ENCODE measurements at regions not wholly inside any gene's neighbourhood (a gene's known extent, or its start where the extent isn't known, plus 50 kb on each side); places are given as distances from the start of the nearest gene placed in this dataset.
"Not testable (repeated sequence)": the region's sequence is repeated elsewhere in the genome, so short reads cannot be mapped to it uniquely, and the experiment has no call there.

- H3K4me3 Mint-ChIP-seq (ENCODE audit: low read depth), result no peak overlapping the region
Observed at GRCh38 chr13:107600971-107601370, 614.4 kb downstream of the LIG4 start.

GRCh38 chr13:107596306-107596705 lies 619.0 kb downstream of the LIG4 start:
- H3K36me3 Mint-ChIP-seq (ENCODE audit: insufficient read depth); H3K4me3 Mint-ChIP-seq (ENCODE audit: low read depth); DNase-seq (ENCODE audit: low spot score, unreplicated experiment); H3K27ac Mint-ChIP-seq; H3K9me3 Mint-ChIP-seq (ENCODE audit: low read depth): not testable (repeated sequence)
- peaks cover 12% of the 10 kb centered on the region for H3K27me3 Mint-ChIP-seq
- H3K4me1 Mint-ChIP-seq (ENCODE audit: low read depth), result peaks cover 16% of the 10 kb centered on the region

More at GRCh38 chr13:107600971-107601370, 614.4 kb downstream of the LIG4 start:
- no peak for TF ChIP-seq CTCF (IDR thresholded peaks at IDR 0.05; ENCODE audit: unreplicated experiment)
- no peaks in the 10 kb centered on the region for H3K9me3 Mint-ChIP-seq (ENCODE audit: low read depth)
- H3K4me1 Mint-ChIP-seq (ENCODE audit: low read depth), result peaks cover 1% of the 10 kb centered on the region
- no peak for DNase-seq (ENCODE audit: low spot score, unreplicated experiment)
- H3K27me3 Mint-ChIP-seq, result peaks cover 8% of the 10 kb centered on the region
- H3K36me3 Mint-ChIP-seq (ENCODE audit: insufficient read depth), result no peaks in the 10 kb centered on the region
- H3K27ac Mint-ChIP-seq, result no peak overlapping the region

- H3K4me1 Mint-ChIP-seq (ENCODE audit: low read depth), result peaks cover 24% of the 10 kb centered on the region
- no peak overlapping the region for H3K27ac Mint-ChIP-seq
- H3K4me3 Mint-ChIP-seq (ENCODE audit: low read depth), result no peak overlapping the region
- DNase-seq (ENCODE audit: low spot score, unreplicated experiment), result no peak
- H3K36me3 Mint-ChIP-seq (ENCODE audit: insufficient read depth), result no peaks in the 10 kb centered on the region
- TF ChIP-seq CTCF (IDR thresholded peaks at IDR 0.05; ENCODE audit: unreplicated experiment), result no peak
- no peaks in the 10 kb centered on the region for H3K9me3 Mint-ChIP-seq (ENCODE audit: low read depth)
- peaks cover 6% of the 10 kb centered on the region for H3K27me3 Mint-ChIP-seq
Observed at GRCh38 chr13:107590556-107590955, 624.8 kb downstream of the LIG4 start.

- Mint-ChIP-seq H3K27ac (no peak overlapping the region), H3K4me1 (ENCODE audit: low read depth) (peaks cover 13% of the 10 kb centered on the region), H3K27me3 (peaks cover 5% of the 10 kb centered on the region), H3K36me3 (ENCODE audit: insufficient read depth) (no peaks in the 10 kb centered on the region), H3K9me3 (ENCODE audit: low read depth) (no peaks in the 10 kb centered on the region), H3K4me3 (ENCODE audit: low read depth) (no peak overlapping the region)
- no peak for DNase-seq (ENCODE audit: low spot score, unreplicated experiment)
- no peak for TF ChIP-seq CTCF (IDR thresholded peaks at IDR 0.05; ENCODE audit: unreplicated experiment)
Observed at GRCh38 chr13:107587681-107588080, 627.7 kb downstream of the LIG4 start.

GRCh38 chr13:107586216-107586615 lies 629.1 kb downstream of the LIG4 start:
- TF ChIP-seq CTCF (IDR thresholded peaks at IDR 0.05; ENCODE audit: unreplicated experiment), result no peak
- H3K27ac Mint-ChIP-seq, result no peak overlapping the region
- H3K4me1 Mint-ChIP-seq (ENCODE audit: low read depth), result peaks cover 9% of the 10 kb centered on the region
- H3K27me3 Mint-ChIP-seq, result peaks cover 5% of the 10 kb centered on the region
- no peaks in the 10 kb centered on the region for H3K9me3 Mint-ChIP-seq (ENCODE audit: low read depth)
- H3K36me3 Mint-ChIP-seq (ENCODE audit: insufficient read depth), result no peaks in the 10 kb centered on the region
- H3K4me3 Mint-ChIP-seq (ENCODE audit: low read depth), result no peak overlapping the region
- no peak for DNase-seq (ENCODE audit: low spot score, unreplicated experiment)

GRCh38 chr13:107585469-107586180 lies 629.7 kb downstream of the LIG4 start:
- Mint-ChIP-seq H3K27me3 (no peaks in the 10 kb centered on the region), H3K4me1 (ENCODE audit: low read depth) (peaks cover 4% of the 10 kb centered on the region)
- TF ChIP-seq CTCF (IDR thresholded peaks at IDR 0.05; ENCODE audit: unreplicated experiment), result no peak

More at GRCh38 chr13:107585469-107586180, 629.7 kb downstream of the LIG4 start:
- H3K36me3 Mint-ChIP-seq (ENCODE audit: insufficient read depth), result no peaks in the 10 kb centered on the region
- no peaks in the 10 kb centered on the region for H3K9me3 Mint-ChIP-seq (ENCODE audit: low read depth)
- no peak for DNase-seq (ENCODE audit: low spot score, unreplicated experiment)
- H3K27ac Mint-ChIP-seq, result no peak overlapping the region
- no peak overlapping the region for H3K4me3 Mint-ChIP-seq (ENCODE audit: low read depth)

Data from progenitor cell of endocrine pancreas (in vitro differentiated cells).